Stomach (tissue), 8 donors: ENCODE measurements at regions not wholly inside any gene's neighbourhood (a gene's known extent, or its start where the extent isn't known, plus 50 kb on each side); places are given as distances from the start of the nearest gene placed in this dataset.
A peak's percentile ranks its signal among the peaks of the same experiment; 100 is the strongest.
"Not testable (repeated sequence)": the region's sequence is repeated elsewhere in the genome, so short reads cannot be mapped to it uniquely, and the experiment has no call there.

ENCODE experiments used
- DNase-seq, 2 donors: peaks; one replicate each; pipeline versions ENCODE4 v3.0.0 to v3.0.0-alpha.2; 2013 to 2019
- H3K27ac ChIP-seq, 5 donors: fragments of 200-600 bp in 4 of 5; sonication (generic) in 4 of 5; one replicate each; pipeline ENCODE4 v1.5.1; 2013 to 2019; ENCODE audit warnings: mild to moderate bottlenecking in 1 of 5, moderate library complexity in 1 of 5
- H3K27me3 ChIP-seq, 3 donors: fragments of 200-600 bp; sonication (generic); one replicate each; pipeline ENCODE4 v1.5.1; 2017 to 2019; ENCODE audit warnings: mixed run types in 1 of 3
- H3K36me3 ChIP-seq, 4 donors: fragments of 200-600 bp; sonication (generic); 1 replicate in 3 of 4; 2 replicates in 1 of 4; pipeline ENCODE4 v1.5.1; 2016 to 2019
- H3K4me1 ChIP-seq, 4 donors: fragments of 200-600 bp; sonication (generic); one replicate each; pipeline ENCODE4 v1.5.1; 2016 to 2019
- H3K4me3 ChIP-seq, 4 donors: fragments of 200-600 bp; sonication (generic) in 3 of 4; one replicate each; pipeline ENCODE4 v1.5.1; 2016 to 2019; ENCODE audit warnings: mild to moderate bottlenecking in 1 of 4
- H3K9me3 ChIP-seq, 4 donors: fragments of 200-600 bp; sonication (generic); one replicate each; pipeline ENCODE4 v1.5.1; 2016 to 2019
- EP300 ChIP-seq: sonication (generic); formaldehyde crosslinking; IDR thresholded peaks from one replicate; pipeline ENCODE4 v1.6.1; 2017; ENCODE audit warnings: antibody characterized with exemption
- POLR2A ChIP-seq, 4 donors: fragments of 450-650 bp; IDR thresholded peaks; one replicate each; pipeline ENCODE4 v1.6.1; 2016; ENCODE audit warnings: antibody characterized with exemption in 4 of 4, control low read depth in 2 of 4, mild to moderate bottlenecking in 1 of 4, moderate library complexity in 1 of 4
- POLR2AphosphoS5 ChIP-seq, 3 donors: sonication (generic); formaldehyde crosslinking; IDR thresholded peaks; one replicate each; pipeline ENCODE4 v1.6.1; 2016; ENCODE audit warnings: antibody characterized with exemption in 3 of 3
- WGBS, 5 donors: extraction: QIAGEN DNeasy Blood & Tissue Kit in 3 of 5; methylation state at CpG; one replicate each; pipeline versions ENCODE4 v1.1.5 to v1.1.7; 2013 to 2018; 5-methylcytosine and 5-hydroxymethylcytosine counted together
- intact Hi-C: fragments of 100-400 bp; cut with DNase I; formaldehyde crosslinking; loops from one replicate; pipeline ENCODE4 v1.15.1; 2023; ENCODE audit warnings: low total_unique reads
- TF ChIP-seq, protein P1 (sequence below), 7 experiments: fragments of 450-650 bp in 4 of 7; fragments of 200-600 bp in 3 of 7; sonication (generic) in 3 of 7; IDR thresholded peaks; one replicate each; pipeline ENCODE4 v1.5.1; 2016 to 2019; ENCODE audit warnings: antibody characterized with exemption in 7 of 7, control low read depth in 2 of 7, mild to moderate bottlenecking in 1 of 7
- donor health status: healthy with polysubstance abuse.
- donor health status: Bipolar disorder and iron deficiency.
- donor health status: healthy.

DNA sequence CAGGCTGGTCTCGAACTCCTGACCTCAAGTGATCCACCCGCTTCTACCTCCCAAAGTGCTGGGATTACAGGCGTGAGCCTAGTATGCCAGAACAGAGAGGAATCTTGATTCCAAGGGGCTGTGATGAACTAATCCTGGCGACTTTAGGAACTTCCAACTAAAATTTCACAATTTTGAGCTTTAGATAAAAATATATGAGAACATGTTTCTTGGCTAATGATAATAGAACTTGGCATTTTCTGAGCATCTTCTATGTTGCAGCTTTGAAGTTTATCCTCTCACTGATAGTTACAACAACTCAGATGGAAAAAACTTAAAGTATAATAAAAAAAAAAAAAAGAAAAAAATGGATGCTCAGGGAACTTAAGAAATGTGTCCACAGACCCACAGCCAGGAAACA, 69.8 kb upstream of the WSCD1 start:
- DNase-seq = no peak
- Histone ChIP-seq H3K36me3 (no peaks in the 10 kb centered on the region), H3K27me3 (peaks cover 0 to 16% (median 0%) of the 10 kb centered on the region in 3 donors), H3K4me1 (no peaks in the 10 kb centered on the region), H3K27ac (no peak overlapping the region), H3K4me3 (no peak overlapping the region), H3K9me3 (no peaks in the 10 kb centered on the region)
- TF ChIP-seq POLR2AphosphoS5 (IDR thresholded peaks at IDR 0.05) = no peak
- intact Hi-C loops = no loop called here
- 74 to 79% (median 77%) methylated on average over 4 of the region's 4 CpGs for WGBS, 5 donors

DNA sequence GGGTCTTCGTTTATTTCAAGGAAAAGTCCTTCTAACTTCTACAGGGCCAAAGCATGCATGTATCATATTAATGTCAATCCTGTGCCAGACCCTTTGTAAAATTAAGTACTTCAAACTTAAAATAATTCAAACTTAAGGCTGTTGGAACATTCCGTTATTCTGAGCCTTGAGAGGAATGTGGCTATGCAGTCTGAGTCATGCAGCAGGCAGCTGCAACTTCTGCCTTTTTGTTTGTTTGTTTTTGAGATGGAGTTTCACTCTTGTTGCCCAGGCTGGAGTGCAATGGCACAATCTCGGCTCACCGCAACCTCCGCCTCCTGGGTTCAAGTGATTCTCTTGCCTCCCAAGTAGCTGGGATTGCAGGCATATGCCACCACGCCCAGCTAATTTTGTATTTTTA, 67.0 kb upstream of the WSCD1 start:
- WGBS, 5 donors = 64 to 79% (median 74%) methylated on average over 6 of the region's 6 CpGs
- H3K36me3 ChIP-seq, intact Hi-C loops, H3K27ac ChIP-seq, H3K4me1 ChIP-seq, DNase-seq, H3K4me3 ChIP-seq, H3K27me3 ChIP-seq, H3K9me3 ChIP-seq: not testable (repeated sequence)

GRCh38 chr17:6005939-6006338, 64.2 kb upstream of the WSCD1 start:
- Histone ChIP-seq H3K27me3 (no peaks in the 10 kb centered on the region), H3K27ac (no peak overlapping the region), H3K36me3 (no peaks in the 10 kb centered on the region), H3K9me3 (no peaks in the 10 kb centered on the region), H3K4me1 (no peaks in the 10 kb centered on the region), H3K4me3 (no peak overlapping the region)
- TF ChIP-seq, protein P1, sequence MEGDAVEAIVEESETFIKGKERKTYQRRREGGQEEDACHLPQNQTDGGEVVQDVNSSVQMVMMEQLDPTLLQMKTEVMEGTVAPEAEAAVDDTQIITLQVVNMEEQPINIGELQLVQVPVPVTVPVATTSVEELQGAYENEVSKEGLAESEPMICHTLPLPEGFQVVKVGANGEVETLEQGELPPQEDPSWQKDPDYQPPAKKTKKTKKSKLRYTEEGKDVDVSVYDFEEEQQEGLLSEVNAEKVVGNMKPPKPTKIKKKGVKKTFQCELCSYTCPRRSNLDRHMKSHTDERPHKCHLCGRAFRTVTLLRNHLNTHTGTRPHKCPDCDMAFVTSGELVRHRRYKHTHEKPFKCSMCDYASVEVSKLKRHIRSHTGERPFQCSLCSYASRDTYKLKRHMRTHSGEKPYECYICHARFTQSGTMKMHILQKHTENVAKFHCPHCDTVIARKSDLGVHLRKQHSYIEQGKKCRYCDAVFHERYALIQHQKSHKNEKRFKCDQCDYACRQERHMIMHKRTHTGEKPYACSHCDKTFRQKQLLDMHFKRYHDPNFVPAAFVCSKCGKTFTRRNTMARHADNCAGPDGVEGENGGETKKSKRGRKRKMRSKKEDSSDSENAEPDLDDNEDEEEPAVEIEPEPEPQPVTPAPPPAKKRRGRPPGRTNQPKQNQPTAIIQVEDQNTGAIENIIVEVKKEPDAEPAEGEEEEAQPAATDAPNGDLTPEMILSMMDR (IDR thresholded peaks at IDR 0.05) = no peak
- TF ChIP-seq POLR2AphosphoS5 (IDR thresholded peaks at IDR 0.05) = no peak
- no peak for TF ChIP-seq POLR2A (IDR thresholded peaks at IDR 0.05)
- no peak for TF ChIP-seq EP300
- intact Hi-C loops = no loop called here
- WGBS, 5 donors = 66 to 90% (median 75%) methylated on average over 6 of the region's 6 CpGs
- no peak for DNase-seq

- Histone ChIP-seq H3K27ac (no peak overlapping the region), H3K36me3 (no peaks in the 10 kb centered on the region), H3K4me3 (no peak overlapping the region), H3K9me3 (no peaks in the 10 kb centered on the region), H3K4me1 (no peaks in the 10 kb centered on the region), H3K27me3 (peaks cover 0 to 4% (median 0%) of the 10 kb centered on the region in 3 donors)
- peak in 1 of 2 donors; percentile 11 for DNase-seq
- intact Hi-C loops = no loop called here
- TF ChIP-seq EP300 (no peak), POLR2AphosphoS5 (IDR thresholded peaks at IDR 0.05) (no peak), POLR2A (IDR thresholded peaks at IDR 0.05) (no peak)
- TF ChIP-seq, protein P1 (IDR thresholded peaks at IDR 0.05) = no peak
- WGBS, 5 donors = 10 to 44% (median 39%) methylated on average over 1 of the region's 1 CpG
Observed at GRCh38 chr17:6011206-6011605, 59.0 kb upstream of the WSCD1 start.

DNA sequence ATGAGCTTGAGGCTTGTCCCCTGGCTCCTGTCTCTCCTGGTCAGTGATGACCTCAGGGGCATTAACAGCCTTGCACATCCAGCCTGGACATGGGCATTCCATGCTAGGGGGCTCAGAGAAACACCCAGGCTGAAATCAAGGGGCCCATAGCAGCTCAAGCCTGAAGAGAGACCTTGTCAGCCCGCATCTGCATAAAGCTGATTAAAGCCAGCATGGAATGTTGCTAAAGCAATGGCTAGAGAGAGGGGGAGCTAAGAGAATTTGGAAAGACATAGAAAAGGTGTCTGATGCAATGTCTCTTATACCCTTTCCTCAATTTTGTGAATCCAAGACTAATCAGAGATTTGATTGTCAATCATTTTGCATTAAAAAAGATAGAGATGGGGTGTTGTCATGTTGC, 51.4 kb upstream of the WSCD1 start:
- Histone ChIP-seq H3K36me3 (no peaks in the 10 kb centered on the region), H3K4me3 (no peak overlapping the region), H3K27me3 (peaks cover 0 to 7% (median 0%) of the 10 kb centered on the region in 3 donors), H3K9me3 (no peaks in the 10 kb centered on the region), H3K27ac (no peak overlapping the region), H3K4me1 (no peaks in the 10 kb centered on the region)
- intact Hi-C loops = no loop called here
- TF ChIP-seq, protein P1 (IDR thresholded peaks at IDR 0.05) = no peak
- no peak for TF ChIP-seq POLR2A (IDR thresholded peaks at IDR 0.05)
- no peak for TF ChIP-seq EP300
- TF ChIP-seq POLR2AphosphoS5 (IDR thresholded peaks at IDR 0.05) = no peak
- 45 to 64% (median 54%) methylated on average over 1 of the region's 1 CpG for WGBS, 5 donors
- no peak for DNase-seq
